Peyer's patch (tissue), 4 donors: ENCODE measurements at regions not wholly inside any gene's neighbourhood (a gene's known extent, or its start where the extent isn't known, plus 50 kb on each side); places are given as distances from the start of the nearest gene placed in this dataset.

Experiments used
- DNase-seq, 3 donors: peaks; one replicate each; pipeline ENCODE4 v3.0.0-alpha.2; 2017 to 2019
- H3K27ac ChIP-seq, 4 donors: fragments of 200-600 bp; sonication (generic); one replicate each; pipeline ENCODE4 v1.5.1; 2016 to 2019
- H3K27me3 ChIP-seq, 2 donors: fragments of 200-600 bp; sonication (generic); one replicate each; pipeline ENCODE4 v1.5.1; 2019
- H3K36me3 ChIP-seq, 3 donors: fragments of 200-600 bp; sonication (generic); one replicate each; pipeline ENCODE4 v1.5.1; 2016 to 2019
- H3K4me1 ChIP-seq, 4 donors: fragments of 200-600 bp; sonication (generic); one replicate each; pipeline ENCODE4 v1.5.1; 2016 to 2019
- H3K4me3 ChIP-seq, 4 donors: fragments of 200-600 bp; sonication (generic); 1 replicate in 3 of 4; 2 replicates in 1 of 4; pipeline ENCODE4 v1.5.1; 2016 to 2019; ENCODE audit warnings: mild to moderate bottlenecking in 1 of 4
- H3K9me3 ChIP-seq, 4 donors: fragments of 200-600 bp; sonication (generic); one replicate each; pipeline ENCODE4 v1.5.1; 2016 to 2019; ENCODE audit warnings: mild to moderate bottlenecking in 1 of 4
- CTCF ChIP-seq, 6 experiments: fragments of 450-650 bp in 4 of 6; fragments of 200-600 bp in 2 of 6; sonication (generic) in 1 of 6; IDR thresholded peaks; one replicate each; pipeline ENCODE4 v1.5.1; 2017 to 2019; ENCODE audit warnings: antibody characterized with exemption in 6 of 6, mild to moderate bottlenecking in 3 of 6, moderate library complexity in 1 of 6
- POLR2A ChIP-seq, 2 donors: fragments of 450-650 bp; IDR thresholded peaks; one replicate each; pipeline ENCODE4 v1.5.1; 2017; ENCODE audit warnings: antibody characterized with exemption in 2 of 2, mild to moderate bottlenecking in 2 of 2, moderate library complexity in 2 of 2

- Histone ChIP-seq H3K27me3 (no peaks in the 10 kb centered on the region), H3K4me1 (no peaks in the 10 kb centered on the region), H3K36me3 (no peaks in the 10 kb centered on the region), H3K4me3 (no peak overlapping the region), H3K9me3 (no peaks in the 10 kb centered on the region), H3K27ac (no peak overlapping the region)
- TF ChIP-seq POLR2A (IDR thresholded peaks at IDR 0.05) (no peak), CTCF (IDR thresholded peaks at IDR 0.05) (no peak)
- DNase-seq: no peak
Observed at GRCh38 chr5:93100428-93100827, 480.6 kb downstream of the NR2F1-AS1 start.

GRCh38 chr5:93099902-93100347 is 481.1 kb downstream of the NR2F1-AS1 start:
- Histone ChIP-seq H3K9me3 (no peaks in the 10 kb centered on the region), H3K4me3 (no peak overlapping the region), H3K27ac (no peak overlapping the region), H3K36me3 (no peaks in the 10 kb centered on the region), H3K27me3 (no peaks in the 10 kb centered on the region), H3K4me1 (no peaks in the 10 kb centered on the region)
- TF ChIP-seq POLR2A (IDR thresholded peaks at IDR 0.05) (no peak), CTCF (IDR thresholded peaks at IDR 0.05) (no peak)
- no peak for DNase-seq

GRCh38 chr5:93096561-93096960 is 484.5 kb downstream of the NR2F1-AS1 start:
- no peaks in the 10 kb centered on the region for H3K9me3 ChIP-seq
- H3K36me3 ChIP-seq: no peaks in the 10 kb centered on the region
- no peak for DNase-seq
- no peak overlapping the region for H3K4me3 ChIP-seq
- no peaks in the 10 kb centered on the region for H3K4me1 ChIP-seq
- no peak overlapping the region for H3K27ac ChIP-seq
- H3K27me3 ChIP-seq: no peaks in the 10 kb centered on the region
- TF ChIP-seq CTCF (IDR thresholded peaks at IDR 0.05): no peak
- no peak for TF ChIP-seq POLR2A (IDR thresholded peaks at IDR 0.05)

GRCh38 chr5:93092349-93093105 is 488.5 kb downstream of the NR2F1-AS1 start:
- H3K36me3 ChIP-seq: no peaks in the 10 kb centered on the region
- H3K4me3 ChIP-seq: no peak overlapping the region
- no peaks in the 10 kb centered on the region for H3K4me1 ChIP-seq
- no peaks in the 10 kb centered on the region for H3K9me3 ChIP-seq
- no peak for TF ChIP-seq CTCF (IDR thresholded peaks at IDR 0.05)
- H3K27ac ChIP-seq: no peak overlapping the region
- DNase-seq: no peak
- no peaks in the 10 kb centered on the region for H3K27me3 ChIP-seq

- no peaks in the 10 kb centered on the region for H3K9me3 ChIP-seq
- H3K4me1 ChIP-seq: no peaks in the 10 kb centered on the region
- H3K27me3 ChIP-seq: no peaks in the 10 kb centered on the region
- DNase-seq: no peak
- H3K36me3 ChIP-seq: no peaks in the 10 kb centered on the region
- no peak overlapping the region for H3K27ac ChIP-seq
- H3K4me3 ChIP-seq: no peak overlapping the region
- TF ChIP-seq CTCF (IDR thresholded peaks at IDR 0.05) (no peak), POLR2A (IDR thresholded peaks at IDR 0.05) (no peak)
Observed at GRCh38 chr5:93090698-93091097, 490.3 kb downstream of the NR2F1-AS1 start.
